HepG2 (cell line): ENCODE measurements at regions not wholly inside any gene's neighbourhood (a gene's known extent, or its start where the extent isn't known, plus 50 kb on each side); places are given as distances from the start of the nearest gene placed in this dataset.

Source experiments
- ATF6 ChIP-seq: sonication (generic); formaldehyde crosslinking; conservative IDR thresholded peaks from 2 replicates; pipeline ENCODE4 v1.4.0; 2020; ENCODE audit warnings: missing genetic modification reagents
- DNMT1 ChIP-seq: sonication (generic); formaldehyde crosslinking; IDR thresholded peaks from 2 replicates; pipeline ENCODE4 v1.5.1; 2020; ENCODE audit warnings: mild to moderate bottlenecking, missing genetic modification reagents
- EED ChIP-seq: sonication (generic); formaldehyde crosslinking; IDR thresholded peaks from 2 replicates; pipeline ENCODE4 v1.5.0; 2020; ENCODE audit warnings: mild to moderate bottlenecking, missing genetic modification reagents
- ELK4 ChIP-seq: sonication (generic); formaldehyde crosslinking; IDR thresholded peaks from 2 replicates; pipeline ENCODE4 v1.9.0; 2021; ENCODE audit warnings: missing genetic modification reagents, borderline replicate concordance
- GABPB1 ChIP-seq: IDR thresholded peaks from 2 replicates; pipeline ENCODE4 v1.6.1; 2016; ENCODE audit warnings: mild to moderate bottlenecking, missing genetic modification reagents, moderate library complexity, missing compliant biosample characterization
- GATAD1 ChIP-seq: IDR thresholded peaks from 2 replicates; pipeline ENCODE4 v1.6.1; 2016; ENCODE audit warnings: missing genetic modification reagents, missing compliant biosample characterization
- HMG20A ChIP-seq: IDR thresholded peaks from 2 replicates; pipeline ENCODE4 v1.6.1; 2016; ENCODE audit warnings: borderline replicate concordance
- HOXA7 ChIP-seq: sonication (generic); formaldehyde crosslinking; IDR thresholded peaks from 2 replicates; pipeline ENCODE4 v1.8.1; 2022; ENCODE audit warnings: mild to moderate bottlenecking, missing genetic modification reagents, moderate library complexity
- IRF9 ChIP-seq: sonication (generic); formaldehyde crosslinking; IDR thresholded peaks from 2 replicates; pipeline ENCODE4 v1.8.0; 2022; ENCODE audit warnings: missing genetic modification reagents, mild to moderate bottlenecking, borderline replicate concordance
- KMT2A ChIP-seq: sonication (generic); formaldehyde crosslinking; IDR thresholded peaks from 2 replicates; pipeline ENCODE4 v1.4.0; 2020; ENCODE audit warnings: missing genetic modification reagents
- MED1 ChIP-seq: sonication (generic); formaldehyde crosslinking; IDR thresholded peaks from 2 replicates; pipeline ENCODE4 v1.4.0; 2020; ENCODE audit warnings: missing genetic modification reagents
- NCOR1 ChIP-seq: fragments of 200-600 bp; sonication (generic); IDR thresholded peaks from 2 replicates; pipeline ENCODE4 v1.7.0; 2017; ENCODE audit warnings: antibody characterized with exemption, low read length, borderline replicate concordance
- RNF219 ChIP-seq: sonication (generic); formaldehyde crosslinking; IDR thresholded peaks from 2 replicates; pipeline ENCODE4 v1.5.0; 2020; ENCODE audit warnings: mild to moderate bottlenecking, missing genetic modification reagents
- TFE3 ChIP-seq: IDR thresholded peaks from 2 replicates; pipeline ENCODE4 v1.6.1; 2016
- ZNF740 ChIP-seq: sonication (generic); formaldehyde crosslinking; IDR thresholded peaks from 2 replicates; pipeline ENCODE4 v1.4.0; 2020; ENCODE audit warnings: missing genetic modification reagents
- ZNF784 ChIP-seq: sonication (generic); formaldehyde crosslinking; IDR thresholded peaks from 2 replicates; pipeline ENCODE4 v1.5.1; 2020; ENCODE audit warnings: missing genetic modification reagents, mild to moderate bottlenecking, borderline replicate concordance
- ZSCAN21 ChIP-seq: sonication (generic); formaldehyde crosslinking; IDR thresholded peaks from 2 replicates; pipeline ENCODE4 v1.8.0; 2022; ENCODE audit warnings: mild to moderate bottlenecking, missing genetic modification reagents, moderate library complexity, borderline replicate concordance

GRCh38 chr16:87246269-87247065, 70.7 kb downstream of the C16orf95 start (continued):
- TF ChIP-seq ZNF784 (CRISPR knock-in tag) (0 out of 2 replicates have a peak, but pooled peaks have one; percentile 32), NCOR1 (peak; percentile 16; the same call in 1 of the 2 replicates), TFE3 (CRISPR knock-in tag) (0 out of 2 replicates have a peak, but pooled peaks have one; percentile 40), EED (CRISPR knock-in tag) (no peak), MED1 (CRISPR knock-in tag) (peak; percentile 87), HMG20A (CRISPR knock-in tag) (peak; percentile 94), IRF9 (CRISPR knock-in tag) (peak; percentile 82; the same call in 1 of the 2 replicates), GATAD1 (CRISPR knock-in tag) (peak; percentile 30; the same call in 1 of the 2 replicates), ZSCAN21 (no peak), RNF219 (CRISPR knock-in tag) (no peak), ATF6 (CRISPR knock-in tag) (no peak), GABPB1 (CRISPR knock-in tag) (0 out of 2 replicates have a peak, but pooled peaks have one; percentile 11), DNMT1 (no peak), KMT2A (CRISPR knock-in tag) (peak; percentile 68; the same call in 1 of the 2 replicates), ELK4 (no peak), ZNF740 (CRISPR knock-in tag) (no peak), HOXA7 (CRISPR knock-in tag) (no peak)
